ENCODE measurements at regions not wholly inside any gene's neighbourhood (a gene's known extent, or its start where the extent isn't known, plus 50 kb on each side); places are given as distances from the start of the nearest gene placed in this dataset.

DNA sequence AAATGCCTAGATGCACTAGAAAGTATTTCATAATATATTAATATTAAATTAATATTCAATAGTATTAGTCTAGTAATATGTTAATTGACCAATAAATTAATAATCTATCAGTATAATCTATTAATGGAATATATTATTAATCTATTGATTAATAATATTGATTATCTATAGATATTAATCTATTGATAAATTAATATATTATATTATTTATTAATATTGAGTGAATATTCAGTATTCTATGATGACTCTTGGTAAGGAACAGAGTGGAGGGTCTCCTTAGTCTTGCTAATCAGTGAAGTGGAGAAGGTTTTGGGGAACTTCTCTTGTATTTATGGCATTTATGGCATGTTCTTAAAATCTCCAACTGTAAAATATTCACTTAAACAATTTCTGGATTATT is 679.3 kb upstream of the FLRT2 start:
- in situ Hi-C loops (cut with HindIII; ENCODE audit: low pct_unique_long_range_greater_than_20kb, low sequenced_read_pairs) = no loop called here
- TF ChIP-seq JUND (IDR thresholded peaks at IDR 0.05; ENCODE audit: low read depth) = no peak
- no peak for DNase-seq (ENCODE audit: low read depth in 1 of 2, low spot score in 1 of 2)

DNA sequence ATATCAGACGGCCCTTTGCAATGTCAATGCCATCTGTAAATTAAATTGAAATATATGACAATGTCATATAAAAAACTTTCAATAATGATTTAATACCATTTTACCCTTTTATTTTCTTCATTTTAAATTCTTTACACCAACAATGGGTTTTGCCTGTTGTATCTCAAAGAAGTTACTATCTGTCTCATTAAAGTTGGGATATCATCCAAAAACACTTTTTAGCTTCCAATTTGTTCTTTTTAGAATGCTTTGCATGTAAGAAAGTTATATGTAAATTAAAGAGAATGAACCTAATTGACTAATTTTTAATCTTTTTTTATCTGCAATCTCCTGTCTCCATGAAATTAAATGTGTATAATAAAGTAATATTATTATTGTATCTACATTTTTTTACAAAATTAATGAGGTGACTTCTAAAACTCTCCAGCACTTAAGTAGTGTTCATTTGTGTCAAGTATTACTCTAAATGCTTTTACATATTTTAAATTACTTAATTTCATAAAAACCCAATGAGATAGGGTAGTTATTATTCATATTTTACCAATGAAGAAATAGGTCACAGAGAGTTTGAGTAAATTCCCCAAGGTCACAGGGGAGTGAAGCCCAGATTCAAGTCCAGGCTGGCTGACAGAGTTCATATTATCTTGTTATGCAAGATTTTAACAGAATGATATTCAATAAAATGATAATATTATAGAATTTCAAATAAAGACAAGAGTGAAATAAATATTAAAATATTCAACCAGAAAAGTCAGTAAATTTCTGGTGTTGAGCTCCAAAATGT is 673.0 kb upstream of the FLRT2 start:
- no peak for DNase-seq (ENCODE audit: low read depth in 1 of 2, low spot score in 1 of 2)
- TF ChIP-seq JUND (IDR thresholded peaks at IDR 0.05; ENCODE audit: low read depth) = no peak
- in situ Hi-C loops (cut with HindIII; ENCODE audit: low pct_unique_long_range_greater_than_20kb, low sequenced_read_pairs) = no loop called here

DNA sequence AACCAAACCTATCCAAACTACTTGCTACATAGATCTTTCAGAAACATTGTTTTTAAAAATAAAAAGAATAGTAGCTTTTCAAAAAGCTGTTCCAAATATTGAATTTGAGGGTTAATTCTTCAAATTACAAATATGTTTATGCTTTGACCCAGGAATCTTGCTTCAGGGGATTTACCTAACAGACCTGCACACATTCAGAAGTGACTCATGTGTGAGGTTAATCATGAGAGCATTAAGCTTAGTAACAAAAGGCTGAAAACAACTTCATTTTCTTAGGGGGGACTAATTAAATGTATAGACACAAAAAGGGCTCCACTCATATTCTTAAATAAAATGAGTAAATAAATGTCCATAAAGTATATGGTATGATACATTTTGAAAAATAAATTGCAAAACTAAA is 672.4 kb upstream of the FLRT2 start:
- no peak for TF ChIP-seq JUND (IDR thresholded peaks at IDR 0.05; ENCODE audit: low read depth)
- in situ Hi-C loops (cut with HindIII; ENCODE audit: low pct_unique_long_range_greater_than_20kb, low sequenced_read_pairs) = no loop called here
- DNase-seq (ENCODE audit: low read depth in 1 of 2, low spot score in 1 of 2) = no peak

- in situ Hi-C loops (cut with HindIII; ENCODE audit: low pct_unique_long_range_greater_than_20kb, low sequenced_read_pairs) = no loop called here
- TF ChIP-seq JUND (IDR thresholded peaks at IDR 0.05; ENCODE audit: low read depth) = no peak
- DNase-seq (ENCODE audit: low read depth in 1 of 2, low spot score in 1 of 2) = no peak
Measured at GRCh38 chr14:84859116-84859515, 670.8 kb upstream of the FLRT2 start.

DNA sequence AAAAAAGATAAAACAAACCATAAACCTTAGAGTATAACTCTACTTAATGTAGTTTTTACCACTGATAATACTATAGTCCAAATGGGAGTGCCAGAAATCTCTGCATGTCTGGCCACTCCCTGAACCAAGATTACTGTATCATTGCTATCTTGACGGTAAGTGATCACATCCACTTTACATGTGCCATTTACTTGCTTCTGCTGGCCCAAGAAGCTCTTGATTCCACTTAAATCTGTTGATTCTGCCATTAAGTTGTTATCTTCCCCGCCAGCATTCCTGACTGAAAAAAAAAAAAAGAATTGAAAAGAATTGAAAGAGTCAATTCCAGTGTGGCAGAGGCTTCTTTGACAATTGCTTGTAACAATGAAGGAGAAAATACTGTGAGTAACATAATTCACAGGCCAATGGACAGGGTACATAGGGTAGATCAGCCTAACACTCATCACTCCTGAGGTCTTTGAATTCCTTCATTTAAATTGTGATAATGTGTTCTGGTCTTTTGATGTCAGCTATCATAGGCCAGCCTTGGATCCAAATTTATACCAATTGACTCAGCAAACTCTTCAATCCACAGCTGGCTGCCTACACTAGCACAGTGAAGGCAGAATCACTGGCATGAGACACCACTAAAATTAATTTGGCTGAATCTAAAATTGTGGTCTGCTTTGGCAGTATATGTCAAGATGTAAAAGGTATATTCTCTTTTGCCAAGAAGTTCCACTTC is 665.2 kb upstream of the FLRT2 start:
- TF ChIP-seq JUND (IDR thresholded peaks at IDR 0.05; ENCODE audit: low read depth) = no peak
- no peak for DNase-seq (ENCODE audit: low read depth in 1 of 2, low spot score in 1 of 2)
- in situ Hi-C loops (cut with HindIII; ENCODE audit: low pct_unique_long_range_greater_than_20kb, low sequenced_read_pairs) = no loop called here

- in situ Hi-C loops (cut with HindIII; ENCODE audit: low pct_unique_long_range_greater_than_20kb, low sequenced_read_pairs) = no loop called here
- DNase-seq (ENCODE audit: low read depth in 1 of 2, low spot score in 1 of 2) = no peak
- no peak for TF ChIP-seq JUND (IDR thresholded peaks at IDR 0.05; ENCODE audit: low read depth)
Measured at GRCh38 chr14:84871734-84872133, 658.2 kb upstream of the FLRT2 start.

- DNase-seq (ENCODE audit: low read depth in 1 of 2, low spot score in 1 of 2) = no peak
- no peak for TF ChIP-seq JUND (IDR thresholded peaks at IDR 0.05; ENCODE audit: low read depth)
- in situ Hi-C loops (cut with HindIII; ENCODE audit: low pct_unique_long_range_greater_than_20kb, low sequenced_read_pairs) = no loop called here
Measured at GRCh38 chr14:84874436-84874835, 655.5 kb upstream of the FLRT2 start.

DNA sequence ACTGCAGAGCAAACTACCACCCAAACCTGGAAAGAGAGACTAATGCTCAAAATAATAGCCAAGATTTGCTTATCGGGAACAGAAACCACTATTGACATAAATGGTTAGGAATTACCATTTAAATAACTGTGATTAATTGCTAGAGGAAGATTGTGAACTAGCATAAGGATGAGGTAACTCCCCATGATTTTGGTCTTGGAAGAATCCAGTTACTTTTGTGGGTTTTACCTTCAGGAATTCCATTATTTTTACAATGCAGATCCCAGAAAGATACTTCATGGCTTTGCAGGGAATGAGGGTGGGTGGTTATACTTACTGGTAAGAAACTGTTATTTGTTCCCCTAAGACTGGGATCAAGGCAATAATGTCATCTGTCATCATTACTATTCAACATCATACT is 652.9 kb upstream of the FLRT2 start:
- DNase-seq (ENCODE audit: low read depth in 1 of 2, low spot score in 1 of 2) = no peak
- in situ Hi-C loops (cut with HindIII; ENCODE audit: low pct_unique_long_range_greater_than_20kb, low sequenced_read_pairs) = no loop called here
- TF ChIP-seq JUND (IDR thresholded peaks at IDR 0.05; ENCODE audit: low read depth) = no peak

GRCh38 chr14:84882830-84883229 is 647.1 kb upstream of the FLRT2 start:
- in situ Hi-C loops (cut with HindIII; ENCODE audit: low pct_unique_long_range_greater_than_20kb, low sequenced_read_pairs) = no loop called here
- no peak for DNase-seq (ENCODE audit: low read depth in 1 of 2, low spot score in 1 of 2)
- TF ChIP-seq JUND (IDR thresholded peaks at IDR 0.05; ENCODE audit: low read depth) = no peak

DNA sequence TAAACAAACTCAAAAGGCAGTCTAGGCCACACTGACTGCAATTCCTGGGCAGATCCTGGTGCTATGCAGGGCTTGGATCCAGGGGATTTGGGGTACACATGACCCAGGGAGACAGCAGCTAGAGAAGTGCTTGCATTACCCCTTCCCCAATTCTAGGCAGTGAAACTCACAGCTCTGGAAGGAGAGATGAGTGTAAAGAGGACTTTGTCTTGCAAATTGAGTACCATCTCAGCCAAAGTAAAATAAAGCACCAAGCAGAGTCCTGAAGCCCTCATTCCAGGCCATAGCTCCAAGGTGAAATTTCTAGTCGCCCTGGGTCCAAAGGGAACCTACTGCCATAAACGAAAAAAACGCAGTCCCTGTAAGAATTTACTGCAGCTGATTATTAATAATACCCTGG is 644.9 kb upstream of the FLRT2 start:
- DNase-seq (ENCODE audit: low read depth in 1 of 2, low spot score in 1 of 2) = no peak
- TF ChIP-seq JUND (IDR thresholded peaks at IDR 0.05; ENCODE audit: low read depth) = no peak
- in situ Hi-C loops (cut with HindIII; ENCODE audit: low pct_unique_long_range_greater_than_20kb, low sequenced_read_pairs) = no loop called here

DNA sequence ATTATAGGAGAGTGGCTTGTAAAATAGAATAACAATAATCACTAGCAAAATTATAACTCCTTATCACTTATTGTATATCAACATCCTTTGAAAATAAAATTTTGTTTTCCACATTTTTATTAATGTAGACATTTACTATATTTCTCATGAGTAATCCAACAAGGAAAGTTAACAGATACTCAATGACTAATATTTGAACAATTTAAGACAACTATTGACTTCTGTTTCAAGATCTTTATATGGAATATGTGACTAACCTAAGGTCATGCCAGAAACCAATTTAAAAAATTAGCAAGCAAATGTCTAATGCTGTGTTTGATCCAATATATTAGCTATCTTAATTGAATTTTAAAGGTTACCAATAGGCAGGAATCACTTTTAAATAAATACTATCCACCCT is 638.5 kb upstream of the FLRT2 start:
- in situ Hi-C loops (cut with HindIII; ENCODE audit: low pct_unique_long_range_greater_than_20kb, low sequenced_read_pairs) = no loop called here
- no peak for DNase-seq (ENCODE audit: low read depth in 1 of 2, low spot score in 1 of 2)
- no peak for TF ChIP-seq JUND (IDR thresholded peaks at IDR 0.05; ENCODE audit: low read depth)

DNA sequence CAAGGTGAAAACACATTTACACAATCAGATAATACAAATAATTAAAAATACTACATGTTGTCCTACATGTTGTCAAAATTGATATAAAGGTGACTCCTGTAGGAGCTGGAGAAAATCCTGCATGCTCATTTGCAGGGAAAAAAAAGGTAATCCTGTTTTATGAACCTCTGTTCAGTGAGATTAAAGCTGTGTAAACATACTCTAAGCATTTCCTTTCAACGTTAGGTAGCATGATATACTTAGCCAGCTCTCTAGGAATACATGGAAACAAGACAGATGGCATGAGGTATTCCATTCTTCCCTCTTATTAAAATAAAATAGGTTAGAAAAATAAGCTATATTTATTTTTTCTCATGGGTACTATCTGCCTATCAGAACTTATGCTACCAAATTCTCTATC is 635.7 kb upstream of the FLRT2 start:
- in situ Hi-C loops (cut with HindIII; ENCODE audit: low pct_unique_long_range_greater_than_20kb, low sequenced_read_pairs) = no loop called here
- no peak for DNase-seq (ENCODE audit: low read depth in 1 of 2, low spot score in 1 of 2)
- TF ChIP-seq JUND (IDR thresholded peaks at IDR 0.05; ENCODE audit: low read depth) = no peak

DNA sequence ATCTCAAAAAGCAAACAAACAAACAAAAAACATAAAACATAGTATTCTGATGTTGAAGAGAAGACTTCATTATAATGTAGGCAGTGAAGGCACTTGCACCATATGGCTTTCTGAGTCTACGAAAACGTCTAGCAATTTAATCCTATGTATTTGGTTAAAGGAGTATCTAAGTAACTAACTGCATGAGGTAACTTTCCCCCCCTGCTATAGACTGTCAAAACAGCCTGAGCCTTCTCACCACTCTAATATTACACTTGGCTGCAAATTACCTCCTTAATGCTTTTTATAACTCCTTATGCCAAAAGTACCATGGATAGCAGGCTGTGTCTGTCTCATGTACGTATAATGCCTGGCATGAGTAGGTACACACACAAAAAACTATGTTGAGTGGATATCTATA is 607.6 kb upstream of the FLRT2 start:
- TF ChIP-seq JUND (IDR thresholded peaks at IDR 0.05; ENCODE audit: low read depth) = no peak
- in situ Hi-C loops (cut with HindIII; ENCODE audit: low pct_unique_long_range_greater_than_20kb, low sequenced_read_pairs) = no loop called here
- no peak for DNase-seq (ENCODE audit: low read depth in 1 of 2, low spot score in 1 of 2)

Data from T47D (cell line).